Activated naive CD4-positive, alpha-beta T cell treated with anti-CD3 and anti-CD28 coated beads, Interleukin-2, amount 50 U/mL, for 72 hours (primary cell): ENCODE measurements at regions not wholly inside any gene's neighbourhood (a gene's known extent, or its start where the extent isn't known, plus 50 kb on each side); places are given as distances from the start of the nearest gene placed in this dataset.
"Not testable (repeated sequence)": the region's sequence is repeated elsewhere in the genome, so short reads cannot be mapped to it uniquely, and the experiment has no call there.

Source experiments
- ATAC-seq, 2 donors: fragments of 150-1000 bp; cut with Tn5 transposase; 2 replicates each; pipeline ENCODE4 v1.10.0; 2021; ENCODE audit warnings: mild to moderate bottlenecking in 2 of 2, moderate library complexity in 2 of 2
- DNase-seq, 2 donors: peaks; one replicate each; pipeline ENCODE4 v3.0.0; 2021 to 2022; ENCODE audit warnings: low spot score in 2 of 2
- H3K27ac Mint-ChIP-seq, 2 donors: one replicate each; pipeline ENCODE4 v1.8.0; 2022; ENCODE audit warnings: mild to moderate bottlenecking in 2 of 2, mixed read lengths in 2 of 2
- H3K36me3 Mint-ChIP-seq, 2 donors: one replicate each; pipeline ENCODE4 v1.8.0; 2022; ENCODE audit warnings: mixed read lengths in 2 of 2
- H3K9me3 Mint-ChIP-seq, 2 donors: one replicate each; pipeline ENCODE4 v1.8.0; 2022; ENCODE audit warnings: mixed read lengths in 2 of 2

GRCh38 chr1:230475856-230476621, 49.9 kb upstream of the PGBD5 start:
- DNase-seq, H3K27ac Mint-ChIP-seq, ATAC-seq, H3K9me3 Mint-ChIP-seq: not testable (repeated sequence)
- peaks cover 0 to 13% of the 10 kb centered on the region in 2 donors for H3K36me3 Mint-ChIP-seq
